Stomach (tissue), 8 donors: ENCODE measurements at regions not wholly inside any gene's neighbourhood (a gene's known extent, or its start where the extent isn't known, plus 50 kb on each side); places are given as distances from the start of the nearest gene placed in this dataset.
A peak's percentile ranks its signal among the peaks of the same experiment; 100 is the strongest.

Source experiments
- DNase-seq, 2 donors: peaks; one replicate each; pipeline versions ENCODE4 v3.0.0 to v3.0.0-alpha.2; 2013 to 2019
- H3K27ac ChIP-seq, 5 donors: fragments of 200-600 bp in 4 of 5; sonication (generic) in 4 of 5; one replicate each; pipeline ENCODE4 v1.5.1; 2013 to 2019; ENCODE audit warnings: mild to moderate bottlenecking in 1 of 5, moderate library complexity in 1 of 5
- H3K27me3 ChIP-seq, 3 donors: fragments of 200-600 bp; sonication (generic); one replicate each; pipeline ENCODE4 v1.5.1; 2017 to 2019; ENCODE audit warnings: mixed run types in 1 of 3
- H3K36me3 ChIP-seq, 4 donors: fragments of 200-600 bp; sonication (generic); 1 replicate in 3 of 4; 2 replicates in 1 of 4; pipeline ENCODE4 v1.5.1; 2016 to 2019
- H3K4me1 ChIP-seq, 4 donors: fragments of 200-600 bp; sonication (generic); one replicate each; pipeline ENCODE4 v1.5.1; 2016 to 2019
- H3K4me3 ChIP-seq, 4 donors: fragments of 200-600 bp; sonication (generic) in 3 of 4; one replicate each; pipeline ENCODE4 v1.5.1; 2016 to 2019; ENCODE audit warnings: mild to moderate bottlenecking in 1 of 4
- H3K9me3 ChIP-seq, 4 donors: fragments of 200-600 bp; sonication (generic); one replicate each; pipeline ENCODE4 v1.5.1; 2016 to 2019
- EP300 ChIP-seq: sonication (generic); formaldehyde crosslinking; IDR thresholded peaks from one replicate; pipeline ENCODE4 v1.6.1; 2017; ENCODE audit warnings: antibody characterized with exemption
- POLR2A ChIP-seq, 4 donors: fragments of 450-650 bp; IDR thresholded peaks; one replicate each; pipeline ENCODE4 v1.6.1; 2016; ENCODE audit warnings: antibody characterized with exemption in 4 of 4, control low read depth in 2 of 4, mild to moderate bottlenecking in 1 of 4, moderate library complexity in 1 of 4
- POLR2AphosphoS5 ChIP-seq, 3 donors: sonication (generic); formaldehyde crosslinking; IDR thresholded peaks; one replicate each; pipeline ENCODE4 v1.6.1; 2016; ENCODE audit warnings: antibody characterized with exemption in 3 of 3
- WGBS, 5 donors: extraction: QIAGEN DNeasy Blood & Tissue Kit in 3 of 5; methylation state at CpG; one replicate each; pipeline versions ENCODE4 v1.1.5 to v1.1.7; 2013 to 2018; 5-methylcytosine and 5-hydroxymethylcytosine counted together
- intact Hi-C: fragments of 100-400 bp; cut with DNase I; formaldehyde crosslinking; loops from one replicate; pipeline ENCODE4 v1.15.1; 2023; ENCODE audit warnings: low total_unique reads
- TF ChIP-seq, protein P1 (sequence below), 7 experiments: fragments of 450-650 bp in 4 of 7; fragments of 200-600 bp in 3 of 7; sonication (generic) in 3 of 7; IDR thresholded peaks; one replicate each; pipeline ENCODE4 v1.5.1; 2016 to 2019; ENCODE audit warnings: antibody characterized with exemption in 7 of 7, control low read depth in 2 of 7, mild to moderate bottlenecking in 1 of 7
- donor health status: healthy with polysubstance abuse.
- donor health status: Bipolar disorder and iron deficiency.
- donor health status: healthy.

DNA sequence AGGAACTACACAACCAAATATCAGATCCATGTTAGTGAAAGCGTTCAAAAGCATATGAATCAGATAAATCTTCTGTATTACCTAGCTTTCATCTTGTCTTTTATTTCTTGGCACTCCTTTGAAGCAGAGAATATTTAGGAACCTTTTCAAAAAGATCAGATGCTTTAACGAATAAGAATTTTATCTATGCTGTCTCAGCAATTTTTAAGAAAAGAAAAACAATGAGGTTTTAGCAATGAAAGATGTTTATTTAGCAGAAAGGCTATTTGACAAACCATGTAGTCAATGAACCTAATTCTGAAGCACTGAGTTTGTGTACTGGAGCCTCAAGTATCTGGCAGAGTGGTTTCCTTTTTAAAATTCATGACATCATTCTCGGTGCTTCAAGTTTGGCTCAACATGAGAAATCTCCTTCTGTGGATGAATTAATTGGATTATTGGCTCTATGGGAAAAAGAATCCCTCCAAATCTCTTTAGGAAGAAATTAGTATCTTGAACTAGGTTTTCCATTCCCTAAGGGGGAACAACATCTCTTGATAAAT is 534.7 kb downstream of the CAAP1 start:
- TF ChIP-seq POLR2AphosphoS5 (IDR thresholded peaks at IDR 0.05) (no peak), EP300 (no peak)
- TF ChIP-seq, protein P1, sequence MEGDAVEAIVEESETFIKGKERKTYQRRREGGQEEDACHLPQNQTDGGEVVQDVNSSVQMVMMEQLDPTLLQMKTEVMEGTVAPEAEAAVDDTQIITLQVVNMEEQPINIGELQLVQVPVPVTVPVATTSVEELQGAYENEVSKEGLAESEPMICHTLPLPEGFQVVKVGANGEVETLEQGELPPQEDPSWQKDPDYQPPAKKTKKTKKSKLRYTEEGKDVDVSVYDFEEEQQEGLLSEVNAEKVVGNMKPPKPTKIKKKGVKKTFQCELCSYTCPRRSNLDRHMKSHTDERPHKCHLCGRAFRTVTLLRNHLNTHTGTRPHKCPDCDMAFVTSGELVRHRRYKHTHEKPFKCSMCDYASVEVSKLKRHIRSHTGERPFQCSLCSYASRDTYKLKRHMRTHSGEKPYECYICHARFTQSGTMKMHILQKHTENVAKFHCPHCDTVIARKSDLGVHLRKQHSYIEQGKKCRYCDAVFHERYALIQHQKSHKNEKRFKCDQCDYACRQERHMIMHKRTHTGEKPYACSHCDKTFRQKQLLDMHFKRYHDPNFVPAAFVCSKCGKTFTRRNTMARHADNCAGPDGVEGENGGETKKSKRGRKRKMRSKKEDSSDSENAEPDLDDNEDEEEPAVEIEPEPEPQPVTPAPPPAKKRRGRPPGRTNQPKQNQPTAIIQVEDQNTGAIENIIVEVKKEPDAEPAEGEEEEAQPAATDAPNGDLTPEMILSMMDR (IDR thresholded peaks at IDR 0.05): no peak
- no peak overlapping the region for H3K4me3 ChIP-seq
- intact Hi-C loops: no loop called here
- H3K27ac ChIP-seq: no peak overlapping the region
- no peaks in the 10 kb centered on the region for H3K27me3 ChIP-seq
- DNase-seq: peak in 1 of 2 donors; percentile 25
- peaks cover 0 to 5% (median 0%) of the 10 kb centered on the region in 4 donors for H3K9me3 ChIP-seq
- H3K36me3 ChIP-seq: no peaks in the 10 kb centered on the region
- no peaks in the 10 kb centered on the region for H3K4me1 ChIP-seq
- whole genome bisulfite sequencing, 5 donors: 55 to 72% (median 61%) methylated on average over 3 of the region's 3 CpGs

DNA sequence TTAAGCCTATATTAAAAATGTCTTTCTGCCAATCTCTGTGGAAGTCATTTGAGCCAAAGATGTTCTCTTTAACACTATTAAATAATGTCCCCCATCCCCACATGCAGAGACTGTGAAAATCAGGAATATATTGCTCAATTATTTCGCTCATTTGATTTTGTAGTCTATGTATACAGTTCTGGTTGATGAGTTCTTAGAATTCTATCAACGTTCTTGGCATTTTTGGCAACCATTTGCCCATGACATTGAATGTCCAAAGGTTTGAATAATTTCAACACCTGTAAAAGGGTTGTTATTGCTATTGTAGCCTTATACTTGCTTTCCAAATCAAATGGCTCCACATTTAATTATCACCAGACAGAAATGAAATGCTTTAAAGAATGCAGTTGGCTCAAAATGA is 536.1 kb downstream of the CAAP1 start:
- Histone ChIP-seq H3K4me3 (no peak overlapping the region), H3K4me1 (no peaks in the 10 kb centered on the region), H3K36me3 (no peaks in the 10 kb centered on the region), H3K9me3 (peaks cover 0 to 6% (median 0%) of the 10 kb centered on the region in 4 donors), H3K27ac (no peak overlapping the region), H3K27me3 (no peaks in the 10 kb centered on the region)
- TF ChIP-seq EP300: no peak
- no peak for TF ChIP-seq POLR2AphosphoS5 (IDR thresholded peaks at IDR 0.05)
- TF ChIP-seq POLR2A (IDR thresholded peaks at IDR 0.05): no peak
- TF ChIP-seq, protein P1 (IDR thresholded peaks at IDR 0.05): no peak
- 40 to 52% (median 46%) methylated on average over 2 of the region's 2 CpGs for WGBS, 5 donors
- intact Hi-C loops: no loop called here
- DNase-seq: no peak

DNA sequence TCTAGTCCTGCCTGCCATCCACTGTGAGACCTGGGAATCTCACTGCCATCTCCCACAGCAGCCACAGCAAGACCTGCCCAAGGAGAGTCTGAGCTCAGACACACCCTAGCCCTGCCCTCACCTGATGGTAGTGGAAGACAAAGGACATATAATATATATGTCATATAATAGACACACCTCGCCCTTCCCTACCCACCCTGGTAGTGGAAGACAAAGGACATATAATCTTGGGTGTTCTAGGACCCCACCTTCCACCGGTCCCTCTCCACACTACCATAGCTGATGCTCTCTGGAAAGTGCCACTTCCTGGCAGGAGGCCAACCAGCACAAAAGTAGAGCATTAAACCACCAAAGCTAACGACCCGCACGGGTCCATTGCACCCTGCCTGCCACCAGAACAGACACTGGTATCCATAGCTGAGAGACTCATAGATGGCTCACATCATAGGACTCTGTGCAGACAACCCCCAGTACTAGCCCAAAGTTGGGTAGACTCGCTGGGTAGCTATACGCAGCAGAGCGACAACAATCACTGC is 545.6 kb downstream of the CAAP1 start:
- peaks cover 0 to 24% (median 8%) of the 10 kb centered on the region in 4 donors for H3K9me3 ChIP-seq
- intact Hi-C loops: no loop called here
- no peaks in the 10 kb centered on the region for H3K27me3 ChIP-seq
- no peak for DNase-seq
- no peaks in the 10 kb centered on the region for H3K4me1 ChIP-seq
- H3K4me3 ChIP-seq: no peak overlapping the region
- TF ChIP-seq POLR2AphosphoS5 (IDR thresholded peaks at IDR 0.05) (no peak), POLR2A (IDR thresholded peaks at IDR 0.05) (no peak), EP300 (no peak)
- TF ChIP-seq, protein P1 (IDR thresholded peaks at IDR 0.05): no peak
- no peak overlapping the region for H3K27ac ChIP-seq
- 76 to 86% (median 79%) methylated on average over 8 of the region's 8 CpGs for WGBS, 5 donors
- no peaks in the 10 kb centered on the region for H3K36me3 ChIP-seq

DNA sequence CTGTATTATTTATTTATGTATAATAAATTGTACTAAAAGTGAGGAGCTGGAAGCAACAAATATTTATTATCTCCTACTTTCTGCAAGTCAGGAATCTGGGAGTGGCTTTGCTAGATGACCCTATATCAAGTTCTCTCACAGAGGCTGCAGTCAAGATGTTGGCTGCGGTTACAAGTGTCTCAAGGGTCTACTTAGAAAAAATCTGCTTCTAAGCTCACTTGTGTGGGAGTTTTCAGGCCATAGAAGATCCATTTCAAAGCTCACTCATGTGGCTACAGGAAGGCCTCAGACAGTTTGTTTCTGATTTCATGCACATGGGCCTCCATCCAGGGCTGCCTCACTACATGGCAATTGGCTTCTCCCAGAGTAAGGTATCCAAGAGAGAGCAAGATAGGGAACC is 551.1 kb downstream of the CAAP1 start:
- intact Hi-C loops: no loop called here
- no peaks in the 10 kb centered on the region for H3K27me3 ChIP-seq
- H3K4me1 ChIP-seq: no peaks in the 10 kb centered on the region
- H3K36me3 ChIP-seq: no peaks in the 10 kb centered on the region
- H3K27ac ChIP-seq: no peak overlapping the region
- 62 to 88% (median 82%) methylated on average over 1 of the region's 1 CpG for WGBS, 5 donors
- H3K9me3 ChIP-seq: peaks cover 0 to 23% (median 7%) of the 10 kb centered on the region in 4 donors
- TF ChIP-seq, protein P1 (IDR thresholded peaks at IDR 0.05): no peak
- TF ChIP-seq POLR2A (IDR thresholded peaks at IDR 0.05) (no peak), POLR2AphosphoS5 (IDR thresholded peaks at IDR 0.05) (no peak), EP300 (no peak)
- H3K4me3 ChIP-seq: no peak overlapping the region
- peak in 1 of 2 donors; percentile 25 for DNase-seq
